ENCODE measurements at regions not wholly inside any gene's neighbourhood (a gene's known extent, or its start where the extent isn't known, plus 50 kb on each side); places are given as distances from the start of the nearest gene placed in this dataset.

GRCh38 chr2:196362973-196363549 lies 191.7 kb upstream of the STK17B start:
- no peak for DNase-seq

GRCh38 chr2:196365145-196365544 lies 193.8 kb upstream of the STK17B start:
- no peak for DNase-seq

- DNase-seq, result no peak
These were observed 194.5 kb upstream of the STK17B start for GRCh38 chr2:196365923-196366322.

- no peak for DNase-seq
These were observed 196.3 kb upstream of the STK17B start for GRCh38 chr2:196367633-196368032.

- DNase-seq, result no peak
These were observed 197.3 kb upstream of the STK17B start for GRCh38 chr2:196368546-196369225.

- no peak for DNase-seq
These were observed 198.6 kb upstream of the STK17B start for GRCh38 chr2:196369967-196370366.

- no peak for DNase-seq
These were observed 199.0 kb upstream of the STK17B start for GRCh38 chr2:196370381-196370780.

GRCh38 chr2:196372276-196372809 lies 201.0 kb upstream of the STK17B start:
- DNase-seq, result no peak

- no peak for DNase-seq
These were observed 201.7 kb upstream of the STK17B start for GRCh38 chr2:196372811-196373664.

- no peak for DNase-seq
These were observed 205.9 kb upstream of the STK17B start for GRCh38 chr2:196376984-196377877.

- DNase-seq, result no peak
These were observed 208.2 kb upstream of the STK17B start for GRCh38 chr2:196379600-196379999.

- no peak for DNase-seq
These were observed 208.7 kb upstream of the STK17B start for GRCh38 chr2:196380098-196380497.

GRCh38 chr2:196380575-196380974 lies 209.2 kb upstream of the STK17B start:
- no peak for DNase-seq

- DNase-seq, result no peak
These were observed 210.1 kb upstream of the STK17B start for GRCh38 chr2:196381464-196381863.

GRCh38 chr2:196383799-196384198 lies 212.4 kb upstream of the STK17B start:
- no peak for DNase-seq

- DNase-seq, result no peak
These were observed 213.4 kb upstream of the STK17B start for GRCh38 chr2:196384729-196385128.

- no peak for DNase-seq
These were observed 218.3 kb upstream of the STK17B start for GRCh38 chr2:196389670-196390069.

GRCh38 chr2:196390243-196391148 lies 219.1 kb upstream of the STK17B start:
- DNase-seq, result no peak

- no peak for DNase-seq
These were observed 219.7 kb upstream of the STK17B start for GRCh38 chr2:196391149-196391479.

GRCh38 chr2:196399096-196399495 lies 227.7 kb upstream of the STK17B start:
- no peak for DNase-seq
